ENCODE measurements at regions not wholly inside any gene's neighbourhood (a gene's known extent, or its start where the extent isn't known, plus 50 kb on each side); places are given as distances from the start of the nearest gene placed in this dataset.

DNA sequence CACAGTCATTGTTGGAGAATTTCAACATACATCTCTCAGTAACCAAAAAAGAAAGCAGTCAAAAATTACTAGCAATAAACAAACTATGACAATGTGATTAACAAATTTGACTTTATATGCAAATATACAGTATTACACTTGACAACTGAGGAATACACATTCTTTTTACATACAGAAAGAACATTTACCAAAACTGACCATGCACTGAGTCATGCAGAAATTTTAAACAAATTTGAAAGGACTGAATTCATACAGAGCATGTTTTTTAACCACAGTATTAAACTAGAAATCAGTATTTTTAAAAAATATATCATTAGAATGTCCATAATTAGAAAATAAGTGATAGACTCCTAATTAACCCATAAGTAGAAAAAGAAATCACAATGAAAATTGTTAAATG is 420.1 kb downstream of the TBC1D4 start:
- Histone ChIP-seq H3K9me3 (peaks cover 0 to 7% of the 10 kb centered on the region in 2 donors), H3K27me3 (no peaks in the 10 kb centered on the region), H3K4me1 (no peaks in the 10 kb centered on the region), H3K36me3 (no peaks in the 10 kb centered on the region), H3K27ac (no peak overlapping the region), H3K4me3 (no peak overlapping the region)
- intact Hi-C loops (cut with DNase I; ENCODE audit: low total_unique reads) = no loop called here
- no peak for TF ChIP-seq POLR2AphosphoS5 (IDR thresholded peaks at IDR 0.05)
- TF ChIP-seq, protein P1, sequence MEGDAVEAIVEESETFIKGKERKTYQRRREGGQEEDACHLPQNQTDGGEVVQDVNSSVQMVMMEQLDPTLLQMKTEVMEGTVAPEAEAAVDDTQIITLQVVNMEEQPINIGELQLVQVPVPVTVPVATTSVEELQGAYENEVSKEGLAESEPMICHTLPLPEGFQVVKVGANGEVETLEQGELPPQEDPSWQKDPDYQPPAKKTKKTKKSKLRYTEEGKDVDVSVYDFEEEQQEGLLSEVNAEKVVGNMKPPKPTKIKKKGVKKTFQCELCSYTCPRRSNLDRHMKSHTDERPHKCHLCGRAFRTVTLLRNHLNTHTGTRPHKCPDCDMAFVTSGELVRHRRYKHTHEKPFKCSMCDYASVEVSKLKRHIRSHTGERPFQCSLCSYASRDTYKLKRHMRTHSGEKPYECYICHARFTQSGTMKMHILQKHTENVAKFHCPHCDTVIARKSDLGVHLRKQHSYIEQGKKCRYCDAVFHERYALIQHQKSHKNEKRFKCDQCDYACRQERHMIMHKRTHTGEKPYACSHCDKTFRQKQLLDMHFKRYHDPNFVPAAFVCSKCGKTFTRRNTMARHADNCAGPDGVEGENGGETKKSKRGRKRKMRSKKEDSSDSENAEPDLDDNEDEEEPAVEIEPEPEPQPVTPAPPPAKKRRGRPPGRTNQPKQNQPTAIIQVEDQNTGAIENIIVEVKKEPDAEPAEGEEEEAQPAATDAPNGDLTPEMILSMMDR (IDR thresholded peaks at IDR 0.05) = no peak
- no peak for TF ChIP-seq POLR2A (IDR thresholded peaks at IDR 0.05)
- no peak for DNase-seq (ENCODE audit: low spot score in 2 of 2)

DNA sequence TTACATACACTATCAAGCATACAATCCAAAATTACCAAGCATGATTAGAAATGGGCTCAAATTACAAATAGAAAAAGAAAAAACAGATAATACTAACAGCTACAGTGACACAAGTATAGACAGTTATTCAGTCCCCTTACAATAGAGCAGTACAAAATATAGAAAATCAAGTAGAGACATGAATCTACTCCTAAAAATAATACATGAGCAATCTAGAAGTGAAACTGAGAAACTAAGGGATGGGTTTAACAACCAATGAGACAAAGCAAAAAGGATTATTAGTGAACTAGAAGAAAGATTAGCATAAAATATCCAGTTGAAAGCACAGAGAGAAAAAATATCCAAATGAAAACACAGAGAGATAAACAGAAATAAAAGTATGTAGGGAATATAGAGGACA is 426.7 kb downstream of the TBC1D4 start:
- intact Hi-C loops (cut with DNase I; ENCODE audit: low total_unique reads) = no loop called here
- Histone ChIP-seq H3K4me3 (no peak overlapping the region), H3K9me3 (no peaks in the 10 kb centered on the region), H3K4me1 (no peaks in the 10 kb centered on the region), H3K27ac (no peak overlapping the region), H3K36me3 (no peaks in the 10 kb centered on the region), H3K27me3 (no peaks in the 10 kb centered on the region)
- no peak for DNase-seq (ENCODE audit: low spot score in 2 of 2)
- TF ChIP-seq POLR2A (IDR thresholded peaks at IDR 0.05) = no peak
- TF ChIP-seq, protein P1 (IDR thresholded peaks at IDR 0.05) = no peak
- no peak for TF ChIP-seq POLR2AphosphoS5 (IDR thresholded peaks at IDR 0.05)

DNA sequence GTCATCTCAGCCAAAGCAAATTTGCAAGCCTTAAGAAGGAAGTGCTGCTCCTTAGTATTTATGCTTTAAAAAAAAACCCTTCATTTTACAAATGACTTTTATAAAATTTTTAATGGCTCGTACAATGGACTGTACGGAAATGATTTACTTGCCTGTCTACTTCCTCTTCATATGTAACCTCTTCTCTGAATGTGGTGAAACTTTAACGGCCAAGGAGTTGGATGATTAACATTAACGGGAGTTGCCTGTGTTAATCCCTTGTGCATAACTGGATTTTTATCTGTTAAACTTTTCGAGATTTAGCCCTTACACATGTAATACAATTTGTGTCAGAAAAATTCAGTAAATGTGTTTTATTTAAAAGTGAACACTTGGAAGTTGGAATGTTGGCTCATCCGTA is 429.4 kb downstream of the TBC1D4 start:
- H3K36me3 ChIP-seq = no peaks in the 10 kb centered on the region
- H3K27me3 ChIP-seq = no peaks in the 10 kb centered on the region
- DNase-seq (ENCODE audit: low spot score in 2 of 2) = no peak
- no peak overlapping the region for H3K4me3 ChIP-seq
- no peaks in the 10 kb centered on the region for H3K9me3 ChIP-seq
- intact Hi-C loops (cut with DNase I; ENCODE audit: low total_unique reads) = no loop called here
- H3K4me1 ChIP-seq = no peaks in the 10 kb centered on the region
- TF ChIP-seq POLR2AphosphoS5 (IDR thresholded peaks at IDR 0.05) (no peak), POLR2A (IDR thresholded peaks at IDR 0.05) (no peak)
- TF ChIP-seq, protein P1 (IDR thresholded peaks at IDR 0.05) = no peak
- no peak overlapping the region for H3K27ac ChIP-seq

DNA sequence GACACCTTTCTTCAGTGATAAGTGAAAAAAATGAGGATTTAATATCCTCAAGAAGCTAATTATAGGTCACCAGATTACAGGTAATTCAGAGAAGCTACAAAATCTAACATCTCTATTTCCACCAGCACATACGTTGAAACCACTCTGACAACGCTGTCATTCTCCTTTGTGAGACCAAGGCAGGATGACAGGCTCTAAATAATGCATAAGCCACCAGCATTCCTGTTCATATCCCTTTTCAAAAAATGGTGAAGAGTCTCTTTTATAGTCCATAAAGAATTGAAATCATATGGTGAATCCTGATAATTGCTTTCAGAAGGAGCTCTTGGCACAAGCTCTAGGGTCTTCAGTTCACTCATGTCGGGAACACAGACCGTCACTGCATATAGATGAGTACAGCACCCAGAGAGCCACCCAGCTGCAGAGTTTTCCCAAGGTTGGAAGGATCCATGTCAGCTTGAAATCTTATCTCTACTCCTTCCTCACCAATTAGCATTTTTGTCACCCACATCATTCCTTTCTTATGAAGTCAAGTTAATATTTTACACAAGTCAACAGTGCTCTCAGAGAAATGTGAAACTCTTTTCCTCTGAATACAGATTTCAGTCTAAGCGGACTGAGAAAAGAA is 431.4 kb downstream of the TBC1D4 start:
- intact Hi-C loops (cut with DNase I; ENCODE audit: low total_unique reads) = no loop called here
- no peak for TF ChIP-seq POLR2AphosphoS5 (IDR thresholded peaks at IDR 0.05)
- TF ChIP-seq POLR2A (IDR thresholded peaks at IDR 0.05) = no peak
- TF ChIP-seq, protein P1 (IDR thresholded peaks at IDR 0.05) = no peak
- Histone ChIP-seq H3K4me3 (no peak overlapping the region), H3K9me3 (no peaks in the 10 kb centered on the region), H3K36me3 (no peaks in the 10 kb centered on the region), H3K27me3 (no peaks in the 10 kb centered on the region), H3K4me1 (no peaks in the 10 kb centered on the region), H3K27ac (no peak overlapping the region)
- DNase-seq (ENCODE audit: low spot score in 2 of 2) = no peak

DNA sequence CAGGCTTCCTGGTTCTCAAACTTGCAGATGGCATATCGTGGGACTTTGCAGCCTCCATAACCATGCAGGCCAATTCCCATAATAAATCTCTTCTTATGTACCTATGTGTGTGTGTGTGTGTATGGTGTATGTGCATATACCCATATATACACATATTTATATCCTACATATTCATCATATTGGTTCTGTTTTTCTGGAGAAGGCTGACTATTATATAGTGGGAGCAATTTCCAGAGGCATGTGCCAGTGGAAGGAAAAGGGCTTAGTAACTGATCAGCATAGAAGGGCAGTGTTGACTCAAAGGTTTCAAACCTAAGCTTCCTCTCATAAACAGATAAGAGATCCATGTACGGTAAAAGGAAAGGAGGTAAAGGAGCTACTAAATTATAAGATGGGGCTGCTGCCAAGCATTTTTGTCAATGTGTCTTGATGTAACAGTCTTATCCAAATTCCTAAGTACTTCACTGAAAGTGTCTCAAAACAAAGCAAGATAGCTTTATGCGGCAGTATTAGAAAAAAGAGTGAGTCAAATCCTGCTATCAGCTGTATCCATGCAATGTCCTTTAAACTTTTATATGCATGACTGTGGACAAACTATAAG is 432.1 kb downstream of the TBC1D4 start:
- H3K27ac ChIP-seq = no peak overlapping the region
- no peaks in the 10 kb centered on the region for H3K27me3 ChIP-seq
- no peaks in the 10 kb centered on the region for H3K36me3 ChIP-seq
- no peaks in the 10 kb centered on the region for H3K9me3 ChIP-seq
- intact Hi-C loops (cut with DNase I; ENCODE audit: low total_unique reads) = no loop called here
- TF ChIP-seq POLR2AphosphoS5 (IDR thresholded peaks at IDR 0.05) (no peak), POLR2A (IDR thresholded peaks at IDR 0.05) (no peak)
- TF ChIP-seq, protein P1 (IDR thresholded peaks at IDR 0.05) = no peak
- DNase-seq (ENCODE audit: low spot score in 2 of 2) = no peak
- no peaks in the 10 kb centered on the region for H3K4me1 ChIP-seq
- H3K4me3 ChIP-seq = no peak overlapping the region

Measured in breast epithelium (tissue), 4 donors.